GM21825 (cell line): ENCODE measurements at regions not wholly inside any gene's neighbourhood (a gene's known extent, or its start where the extent isn't known, plus 50 kb on each side); places are given as distances from the start of the nearest gene placed in this dataset.

Experiments
- ATAC-seq: cut with Tn5 transposase; IDR thresholded peaks from one replicate; pipeline ENCODE4 v1.9.1; 2021; ENCODE audit warnings: mild to moderate bottlenecking, moderate library complexity; ENCODE audit not compliant: unreplicated experiment

DNA sequence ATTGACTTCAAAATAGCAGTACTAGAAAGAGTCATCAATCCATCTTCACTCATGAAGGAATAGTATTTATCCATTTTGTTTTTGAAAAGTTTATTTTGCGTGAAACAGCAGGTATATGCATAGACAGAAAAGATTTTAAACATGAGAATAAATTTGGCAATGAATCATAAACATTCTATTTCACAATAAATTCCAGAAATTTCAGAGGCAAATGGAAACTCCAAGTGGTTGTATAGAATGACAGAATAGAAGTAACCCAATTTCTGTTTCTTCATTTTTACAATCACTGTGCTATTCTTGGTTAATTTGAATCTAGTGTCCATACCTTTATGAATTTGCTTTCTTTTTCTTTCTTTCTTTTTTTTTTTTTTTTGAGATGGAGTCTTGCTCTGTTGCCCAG lies 173.0 kb upstream of the ECI2 start:
- no peak for ATAC-seq

DNA sequence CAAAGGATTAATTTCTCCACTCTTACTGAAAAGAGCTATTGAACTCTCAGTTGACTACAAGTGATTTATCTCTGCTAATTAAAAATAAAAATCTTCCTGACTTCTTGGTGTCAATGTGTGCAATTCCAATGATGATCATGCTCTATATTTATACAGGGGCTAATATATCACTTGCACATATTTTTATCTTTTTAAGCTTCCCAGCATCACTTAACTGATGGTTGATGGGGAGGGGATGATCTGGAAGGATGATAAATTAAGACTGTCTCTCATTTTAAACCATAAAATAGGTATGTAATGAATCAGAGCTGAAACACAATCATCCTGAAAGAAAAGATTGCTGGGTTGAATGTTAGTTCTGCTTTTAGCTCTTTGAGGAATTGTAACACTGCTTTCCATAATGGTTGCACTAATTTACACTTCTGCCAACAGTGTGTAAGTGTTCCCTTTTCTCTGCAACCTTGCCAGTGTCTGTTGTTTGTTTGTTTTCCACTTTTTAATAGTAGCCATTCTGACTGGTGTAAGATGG lies 169.6 kb upstream of the ECI2 start:
- no peak for ATAC-seq

DNA sequence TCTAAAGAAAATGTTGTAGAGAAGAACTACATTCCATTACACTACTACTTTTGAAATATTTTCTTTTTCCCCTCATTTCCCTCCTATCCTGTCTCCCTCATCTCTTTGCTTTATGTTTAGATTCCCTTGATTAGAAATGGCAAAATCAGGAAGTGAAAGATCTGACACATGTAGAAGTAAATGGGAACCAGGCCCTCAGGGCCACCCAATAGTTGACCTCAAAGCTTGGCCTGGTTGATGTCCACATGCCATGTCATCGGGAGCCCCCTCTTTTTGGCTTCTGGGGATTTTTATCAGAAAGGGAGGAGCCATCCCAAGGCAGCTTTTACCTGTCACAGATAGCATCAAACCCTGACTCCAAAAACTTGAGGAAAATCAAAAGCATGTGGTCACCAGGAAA lies 168.3 kb upstream of the ECI2 start:
- ATAC-seq: no peak

DNA sequence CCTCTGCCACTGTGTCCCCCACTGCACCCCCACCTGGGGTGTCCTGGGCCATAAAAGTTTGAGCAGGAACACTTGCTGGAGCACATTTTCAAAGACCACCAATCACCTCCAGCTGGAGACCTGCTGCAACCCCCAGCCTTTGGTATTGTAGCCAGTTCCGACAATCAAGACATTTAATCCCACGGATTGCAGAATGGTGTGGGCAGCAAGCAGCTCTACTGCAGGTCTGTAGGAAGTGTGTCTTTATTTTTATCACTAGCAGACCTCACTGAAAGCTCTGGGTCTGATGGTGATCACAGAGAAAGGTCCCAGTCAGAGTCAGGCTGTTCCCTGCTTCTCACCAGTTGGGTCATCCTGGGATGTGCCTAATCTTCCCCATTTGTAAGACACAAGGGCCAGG lies 167.1 kb upstream of the ECI2 start:
- no peak for ATAC-seq

DNA sequence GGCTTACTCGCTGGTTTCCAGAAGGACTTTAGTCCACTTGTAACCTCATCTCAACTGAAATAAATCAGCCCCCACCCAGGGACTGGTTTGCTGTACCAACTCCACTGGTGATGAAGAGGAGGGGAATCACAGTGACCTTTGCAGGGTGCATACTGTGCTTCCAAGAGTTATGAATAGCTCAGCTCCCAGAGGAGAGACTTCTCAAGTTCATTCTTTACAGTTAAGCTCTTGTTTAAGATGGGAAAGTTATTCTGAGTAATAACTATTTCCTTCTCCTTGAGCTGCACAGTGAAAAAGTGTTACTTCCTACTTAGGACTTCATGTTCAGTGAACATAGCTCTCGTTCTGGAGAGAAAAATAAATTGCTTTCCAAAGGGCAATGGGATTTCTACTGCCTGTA lies 166.5 kb upstream of the ECI2 start:
- ATAC-seq: no peak

DNA sequence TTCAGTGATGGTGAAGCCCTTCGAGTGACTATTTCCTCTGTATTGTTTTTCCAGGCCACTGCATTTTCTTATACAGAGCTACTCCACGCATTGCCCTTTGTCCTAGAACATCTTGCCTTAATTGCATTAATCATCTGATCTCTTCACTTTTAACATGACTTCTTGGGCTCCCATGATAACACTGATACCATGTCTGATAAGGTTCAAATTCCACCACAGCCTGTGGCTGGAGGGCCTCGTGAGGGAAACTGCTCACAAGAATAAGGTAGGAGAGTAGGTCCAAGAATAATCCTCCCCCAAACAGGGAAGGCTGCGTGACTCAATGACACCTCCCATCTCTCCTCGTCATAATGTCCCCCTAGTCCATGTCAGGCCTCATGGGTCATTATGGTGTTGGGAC lies 165.5 kb upstream of the ECI2 start:
- ATAC-seq: no peak

DNA sequence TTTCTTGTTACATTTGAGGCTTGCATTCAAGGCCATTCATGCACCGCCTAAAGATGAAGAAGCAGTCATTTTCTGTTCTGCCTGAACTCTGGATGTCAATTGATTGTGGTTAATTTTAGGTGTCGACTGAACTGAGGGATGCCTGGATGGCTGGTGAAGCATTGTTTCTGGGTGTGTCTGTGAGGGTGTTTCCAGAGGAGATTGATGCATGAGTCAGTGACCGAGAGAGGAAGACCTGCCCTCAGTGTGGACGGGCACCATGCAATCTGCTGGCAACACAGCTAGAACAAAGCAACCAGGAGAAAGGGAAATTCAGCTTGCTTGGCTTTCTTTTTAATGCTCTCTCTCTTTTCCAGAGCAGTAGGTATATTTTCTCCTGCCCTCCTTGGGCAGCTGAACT lies 164.1 kb upstream of the ECI2 start:
- no peak for ATAC-seq

DNA sequence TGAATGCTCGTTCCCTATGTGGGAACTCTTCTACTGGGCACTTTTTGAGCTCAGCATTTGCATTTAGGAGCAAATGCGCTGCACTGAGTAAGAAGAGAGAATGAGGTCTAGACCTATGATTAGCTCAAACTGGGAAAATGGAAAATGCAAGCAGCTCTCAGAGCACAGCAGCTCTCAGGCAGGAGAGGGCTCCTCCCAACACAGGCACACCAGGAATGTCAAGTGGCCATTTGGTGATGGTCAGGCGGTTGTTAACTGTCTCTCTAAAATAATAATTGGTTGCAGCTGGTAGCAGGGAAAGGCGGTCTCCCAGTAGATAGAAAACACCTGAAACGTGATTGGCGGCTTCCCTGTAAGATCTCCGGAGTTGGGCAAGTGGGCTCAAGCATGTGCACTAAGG lies 162.0 kb upstream of the ECI2 start:
- no peak for ATAC-seq

DNA sequence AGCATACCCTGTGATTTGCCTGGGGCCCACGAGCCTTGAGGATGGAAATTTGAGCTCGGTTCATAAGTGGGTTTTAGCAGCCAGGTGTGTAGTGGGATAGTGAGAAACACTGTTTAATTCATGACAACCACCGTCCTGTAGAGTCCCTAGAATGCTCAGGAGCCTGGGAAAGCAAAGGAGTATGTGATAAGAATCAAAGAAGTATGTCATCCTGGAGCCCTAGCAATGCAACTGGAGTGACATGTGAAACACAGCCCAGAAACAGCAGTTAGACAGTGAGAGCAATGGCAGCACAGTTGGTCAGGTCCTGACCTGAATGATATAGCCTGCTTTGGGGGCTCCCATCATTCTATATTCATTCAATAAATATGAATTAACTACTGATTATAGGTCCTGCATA lies 161.2 kb upstream of the ECI2 start:
- ATAC-seq: no peak

DNA sequence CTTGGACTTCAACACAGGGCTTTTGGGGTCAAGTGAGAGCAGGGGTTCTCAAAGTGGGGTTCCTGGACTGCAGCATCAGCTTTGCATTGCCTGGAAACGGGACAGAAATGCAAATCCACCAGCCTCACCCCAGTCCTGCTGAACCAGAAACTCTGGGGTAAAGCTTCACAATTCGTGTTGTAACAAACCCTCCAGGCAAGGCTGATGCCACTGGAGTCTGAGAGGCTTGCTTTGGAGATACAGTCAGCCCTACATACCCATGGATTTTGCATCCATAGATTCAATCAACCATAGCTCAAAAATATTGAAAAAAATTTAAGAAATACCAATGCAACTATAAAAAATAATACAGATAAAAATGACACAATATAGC lies 160.4 kb upstream of the ECI2 start:
- no peak for ATAC-seq

DNA sequence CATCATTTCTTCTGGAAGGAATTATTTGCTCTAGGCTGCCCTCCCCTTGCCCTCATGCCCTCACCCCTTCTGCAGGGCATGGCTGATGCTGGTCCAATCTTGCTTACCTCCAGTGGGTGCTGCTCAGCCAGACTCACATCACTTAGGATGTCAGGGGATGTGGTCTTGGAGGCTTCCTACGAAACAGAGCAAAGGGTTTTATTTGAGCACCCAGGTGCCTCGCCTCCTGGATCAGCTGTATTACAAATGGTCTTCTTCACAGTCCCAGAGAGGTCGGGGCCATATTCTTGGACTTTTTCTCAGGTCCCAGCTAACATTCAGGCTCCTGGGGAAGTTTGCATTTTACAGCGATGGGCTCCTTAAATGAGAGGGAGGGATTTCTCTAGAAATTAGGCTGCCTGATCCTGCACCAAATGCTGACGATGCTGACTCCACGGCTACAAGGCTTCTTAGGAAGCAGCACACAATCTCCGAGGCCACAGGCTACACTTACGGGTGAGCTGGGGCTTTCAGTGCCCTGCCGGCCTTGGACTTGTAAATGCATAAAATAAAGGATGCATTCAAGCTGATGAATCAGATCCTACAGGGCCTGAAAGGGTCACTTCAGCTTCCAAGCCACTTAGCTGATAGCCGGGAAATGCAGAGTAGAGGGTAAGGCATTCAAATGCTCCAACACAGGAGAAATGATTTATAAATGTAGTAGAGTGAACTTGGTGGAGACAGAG lies 159.8 kb upstream of the ECI2 start:
- no peak for ATAC-seq

DNA sequence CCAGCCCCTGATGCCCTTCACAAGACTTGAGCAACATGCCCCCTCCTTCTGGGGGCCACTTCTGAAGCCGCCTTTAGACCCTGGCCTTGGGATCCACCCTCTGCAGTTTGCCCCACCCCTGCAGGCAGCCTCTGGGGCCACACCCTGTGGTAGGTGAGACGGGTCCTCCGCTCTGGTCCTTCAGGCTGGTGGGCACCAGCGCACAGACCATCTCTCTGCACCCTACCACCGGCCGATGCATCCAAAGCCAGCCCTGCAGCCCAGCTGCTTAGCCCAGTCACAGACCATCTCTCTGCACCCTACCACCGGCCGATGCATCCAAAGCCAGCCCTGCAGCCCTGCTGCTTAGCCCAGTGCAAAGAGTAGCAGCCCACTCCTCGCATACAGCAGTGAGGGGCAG lies 159.3 kb upstream of the ECI2 start:
- ATAC-seq: no peak

DNA sequence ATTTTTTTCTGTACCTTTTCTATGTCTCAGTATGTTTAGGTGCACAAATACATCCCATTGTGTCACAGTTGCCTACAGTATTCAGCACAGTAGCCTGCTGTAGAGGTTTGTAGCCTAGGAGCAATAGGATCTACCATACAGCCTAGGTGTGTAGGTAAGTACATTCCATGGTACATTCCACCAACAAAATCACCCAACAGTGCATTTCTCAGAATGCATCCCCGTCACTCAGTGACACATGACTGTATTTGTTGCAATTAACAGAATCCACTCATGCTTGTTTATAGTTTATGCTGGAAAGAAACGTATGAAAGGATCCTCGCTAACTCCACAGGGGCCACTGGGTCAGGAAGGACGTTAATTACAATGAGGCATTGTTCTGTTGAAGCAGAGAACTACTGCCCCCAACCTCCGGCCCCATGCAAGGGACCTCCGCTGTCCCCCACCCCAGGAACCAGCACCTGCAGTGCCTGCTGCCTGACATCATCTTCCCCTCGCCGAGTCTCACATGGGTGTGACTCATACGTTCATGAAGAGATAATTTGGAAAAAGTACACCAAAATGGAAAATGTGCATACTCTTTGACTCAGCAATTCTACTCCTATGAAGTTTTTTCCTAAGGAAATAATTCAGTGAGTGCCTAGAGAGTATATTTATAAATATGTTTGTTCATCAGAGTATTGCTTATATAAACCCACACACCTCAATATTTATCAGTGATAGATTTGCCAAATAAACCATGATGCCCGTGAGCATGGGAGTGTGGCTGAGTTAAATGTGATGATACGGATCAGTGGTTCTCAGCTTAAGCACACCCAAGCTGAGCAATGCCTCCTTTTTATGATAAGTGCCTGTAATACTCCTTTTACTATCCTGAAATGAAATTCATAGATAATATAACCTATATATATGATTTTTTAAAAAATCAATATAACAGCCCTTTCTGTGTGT lies 156.4 kb upstream of the ECI2 start:
- no peak for ATAC-seq

DNA sequence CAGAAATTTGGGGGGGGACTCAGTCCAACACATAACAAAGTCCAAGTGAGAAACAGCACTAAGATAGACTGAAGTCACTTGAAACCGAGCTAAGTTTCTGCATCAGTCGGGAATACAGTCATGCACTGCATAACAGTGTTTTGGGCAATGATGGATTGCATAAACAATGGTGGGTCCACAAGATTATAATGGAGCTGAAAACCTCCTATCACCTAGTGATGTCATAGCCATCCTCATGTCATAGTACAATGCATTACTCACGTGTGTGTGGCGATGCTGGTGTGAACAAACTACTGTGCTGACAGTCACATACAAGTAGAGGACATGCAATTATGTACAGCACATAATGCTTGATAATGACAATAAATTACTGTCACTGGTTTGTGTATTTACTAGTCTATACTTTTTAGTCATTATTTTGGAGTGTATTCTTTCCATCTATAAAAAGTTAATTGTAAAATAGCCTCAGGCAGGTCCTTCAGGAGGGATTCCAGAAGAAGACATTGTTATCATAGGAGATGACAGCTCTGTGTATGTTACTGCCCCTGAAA lies 154.5 kb upstream of the ECI2 start:
- ATAC-seq: no peak

DNA sequence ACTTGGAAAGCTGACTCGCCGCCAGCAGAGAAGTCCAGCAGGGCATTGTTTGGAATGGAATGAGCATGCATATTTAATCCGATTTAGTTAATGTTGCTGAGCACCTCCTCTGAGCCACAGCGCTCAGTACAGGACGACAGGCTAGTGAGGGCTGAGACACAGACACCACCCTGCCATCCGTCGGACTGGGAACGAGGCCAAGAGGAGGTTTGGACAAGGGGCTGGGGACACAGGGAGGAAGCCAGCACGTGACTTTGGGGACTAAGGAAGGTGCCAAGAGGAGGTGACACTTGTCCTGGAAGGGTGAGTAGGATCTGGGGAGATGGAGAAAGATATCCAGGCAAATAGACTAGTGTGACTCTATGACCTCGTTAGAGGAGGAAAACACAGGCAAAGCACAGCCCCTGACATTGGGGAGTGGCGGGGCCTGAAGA lies 152.5 kb upstream of the ECI2 start:
- ATAC-seq: no peak

DNA sequence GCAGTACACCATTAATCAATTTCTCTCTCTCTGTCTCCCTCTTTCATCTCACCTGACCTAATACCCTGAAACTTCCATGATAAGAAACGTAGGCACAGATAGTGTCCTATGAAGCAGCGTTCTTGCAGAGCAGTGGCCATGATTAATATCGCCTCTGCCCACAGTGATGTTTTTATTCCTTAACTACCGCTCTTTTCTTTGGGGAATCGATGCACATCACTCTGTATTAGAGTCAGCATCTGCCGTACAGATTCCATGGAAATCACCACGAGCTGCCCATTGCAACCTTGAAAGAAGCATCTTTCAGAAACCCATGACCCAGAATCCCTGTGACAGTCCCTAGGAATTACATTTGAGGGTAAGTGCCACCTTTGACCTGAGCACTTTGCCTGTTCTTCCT lies 152.0 kb upstream of the ECI2 start:
- ATAC-seq: no peak

DNA sequence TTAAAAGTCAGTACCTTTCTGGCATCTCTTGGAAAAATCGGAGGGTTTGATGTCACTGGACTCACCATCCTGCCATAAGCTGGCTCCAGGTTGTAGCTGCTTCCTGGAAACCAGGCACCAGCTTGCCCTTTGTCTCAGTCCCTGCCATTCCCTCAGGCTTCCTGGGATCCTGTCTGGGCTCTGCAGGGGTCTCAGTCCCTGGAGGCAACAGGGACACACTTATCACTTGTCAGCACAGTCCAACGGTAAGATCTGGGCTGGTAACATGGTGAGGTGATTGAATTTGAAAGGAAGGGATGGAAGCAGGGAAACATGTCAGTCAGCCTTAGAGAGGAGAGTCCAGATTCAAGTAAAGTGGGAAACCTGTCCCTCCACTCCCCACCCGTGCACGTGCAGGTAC lies 147.6 kb upstream of the ECI2 start:
- ATAC-seq: no peak

DNA sequence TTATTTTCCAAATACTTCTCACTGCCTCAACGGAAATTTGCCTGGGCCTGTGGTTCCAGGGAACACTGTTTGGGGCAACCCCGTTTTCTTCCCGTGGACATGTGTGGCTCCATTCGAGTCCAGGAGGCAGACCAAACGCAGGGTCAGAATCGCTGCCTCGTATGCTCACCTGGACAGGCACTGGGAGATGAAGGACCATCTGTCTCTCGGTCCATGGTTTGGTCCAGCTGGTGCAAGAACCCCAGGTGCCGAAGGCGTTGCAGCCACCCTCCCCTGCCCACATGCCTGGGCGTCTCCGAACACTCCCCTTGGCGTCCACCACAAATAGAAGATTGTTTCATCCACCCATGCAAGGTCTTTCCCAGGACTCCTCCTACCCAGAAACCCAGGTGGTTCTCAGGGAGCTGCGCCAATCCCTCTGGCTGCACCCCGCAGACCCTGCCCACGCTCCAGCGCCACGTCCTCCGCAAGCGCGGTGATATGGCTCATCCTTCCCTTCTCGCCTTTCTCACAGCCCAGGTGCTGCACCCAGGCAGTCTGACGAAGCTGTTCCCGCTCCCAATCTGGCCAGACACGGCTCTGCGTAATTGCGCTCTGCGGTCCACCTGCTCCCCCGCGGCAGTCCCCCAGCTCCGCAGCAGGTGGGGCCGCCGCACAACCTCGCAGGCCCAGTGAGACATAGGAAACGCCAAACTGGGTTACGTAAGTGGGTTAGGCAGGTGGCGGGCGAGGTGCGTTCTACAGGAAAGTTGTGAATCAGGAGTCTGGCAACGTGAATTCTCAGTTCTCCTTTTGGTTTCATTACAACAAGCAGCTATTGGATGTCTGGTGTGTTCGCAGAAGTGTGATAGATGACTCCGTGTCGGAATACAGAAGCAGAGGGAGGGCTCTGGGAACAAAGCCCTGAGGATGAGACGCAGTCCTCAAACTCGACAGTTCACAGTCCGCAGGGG lies 146.2 kb upstream of the ECI2 start:
- peak; percentile 89 for ATAC-seq

DNA sequence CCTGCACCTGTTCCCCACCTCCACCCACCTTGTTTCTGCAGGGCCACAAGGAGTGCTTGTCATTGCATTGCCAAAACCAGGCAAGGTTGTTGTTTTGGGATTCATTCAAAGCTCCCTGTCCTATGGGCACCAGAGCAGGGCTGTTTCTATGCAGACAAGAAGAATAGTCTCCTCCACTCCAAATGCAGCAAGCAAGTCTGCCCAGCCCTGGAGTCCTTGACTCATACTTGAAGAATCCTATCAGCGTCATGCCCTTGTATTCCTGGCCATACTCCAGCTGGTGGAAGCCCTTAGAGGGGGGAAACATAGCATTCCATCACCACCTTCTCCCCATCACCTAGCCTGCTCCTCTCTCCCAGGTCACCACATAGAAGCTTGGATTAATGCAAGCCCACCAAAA lies 145.3 kb upstream of the ECI2 start:
- ATAC-seq: no peak

DNA sequence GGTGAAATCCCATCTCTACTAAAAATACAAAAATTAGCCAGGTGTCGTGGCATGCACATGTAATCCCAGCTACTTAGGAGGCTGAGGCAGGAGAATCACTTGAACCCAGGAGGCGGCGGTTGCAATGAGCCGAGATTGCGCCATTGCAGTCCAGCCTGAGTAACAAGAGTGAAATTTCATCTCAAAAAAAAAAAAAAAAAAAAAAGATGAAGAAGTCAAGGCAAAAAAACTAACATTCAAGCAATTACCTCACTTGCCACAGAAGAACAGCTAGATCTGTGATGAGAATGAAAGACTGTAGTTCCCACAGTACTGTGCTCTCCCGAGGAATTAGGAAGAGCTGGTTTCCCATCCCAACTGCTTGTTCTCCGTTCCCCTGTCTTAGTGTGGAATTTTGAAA lies 144.7 kb upstream of the ECI2 start:
- no peak for ATAC-seq
